K562 (cell line): ENCODE measurements at regions not wholly inside any gene's neighbourhood (a gene's known extent, or its start where the extent isn't known, plus 50 kb on each side); places are given as distances from the start of the nearest gene placed in this dataset.

Source experiments
- BCL6 ChIP-seq: fragments of 250-450 bp; sonication (Bioruptor Pico); IDR thresholded peaks from 2 replicates; pipeline ENCODE4 v1.4.0; 2020
- CBFA2T2 ChIP-seq: fragments of 450-650 bp; conservative IDR thresholded peaks from 2 replicates; pipeline ENCODE4 v1.6.1; 2017; ENCODE audit warnings: mild to moderate bottlenecking
- ELF4 ChIP-seq: fragments of 450-650 bp; formaldehyde crosslinking; IDR thresholded peaks from 2 replicates; pipeline ENCODE4 v1.4.0; 2022; ENCODE audit warnings: missing genetic modification characterization
- FOXA3 ChIP-seq, 2 experiments: fragments of 450-650 bp in 1 of 2; sonication (generic) in 1 of 2; formaldehyde crosslinking; IDR thresholded peaks in 1 of 2; conservative IDR thresholded peaks in 1 of 2; 2 replicates each; pipeline versions ENCODE4 v1.4.0 to v1.8.0; 2020 to 2022; ENCODE audit warnings: mild to moderate bottlenecking in 2 of 2, missing genetic modification reagents in 1 of 2
- MLX ChIP-seq, 2 experiments: fragments of 450-650 bp in 1 of 2; sonication (generic) in 1 of 2; formaldehyde crosslinking; conservative IDR thresholded peaks; 2 replicates each; pipeline versions ENCODE4 v1.4.0 to v1.8.1; 2020 to 2022; ENCODE audit warnings: mild to moderate bottlenecking in 1 of 2, missing genetic modification reagents in 1 of 2
- NFYB ChIP-seq: IDR thresholded peaks from 2 replicates; pipeline ENCODE4 v1.6.1; 2011; ENCODE audit warnings: mild to moderate bottlenecking, moderate library complexity; ENCODE audit not compliant: insufficient read length; ENCODE audit errors: extremely low read depth
- NONO ChIP-seq, 2 experiments: fragments of 200-400 bp in 1 of 2; fragments of 450-650 bp in 1 of 2; formaldehyde crosslinking in 1 of 2; IDR thresholded peaks; 2 replicates each; pipeline ENCODE4 v1.6.1; 2017; ENCODE audit warnings: low read depth in 2 of 2, mild to moderate bottlenecking in 2 of 2, moderate library complexity in 2 of 2, low read length in 1 of 2
- PTTG1 ChIP-seq: fragments of 450-650 bp; IDR thresholded peaks from 2 replicates; pipeline ENCODE4 v1.6.1; 2016; ENCODE audit warnings: low read depth, mild to moderate bottlenecking, missing genetic modification characterization, missing compliant biosample characterization
- TAF7 ChIP-seq: fragments of 450-650 bp; IDR thresholded peaks from 2 replicates; pipeline ENCODE4 v1.6.1; 2016; ENCODE audit warnings: missing genetic modification characterization, missing compliant biosample characterization
- USF1 ChIP-seq: sonication (generic); formaldehyde crosslinking; IDR thresholded peaks from 2 replicates; pipeline ENCODE4 v1.9.0; 2022; ENCODE audit warnings: mild to moderate bottlenecking, missing genetic modification reagents
- VEZF1 ChIP-seq: fragments of 200-800 bp; sonication (Bioruptor generic); IDR thresholded peaks from 2 replicates; pipeline ENCODE4 v1.6.1; 2017; ENCODE audit warnings: missing genetic modification characterization, missing compliant biosample characterization
- ZNF197 ChIP-seq: fragments of 200-800 bp; sonication (Bioruptor generic); IDR thresholded peaks from 2 replicates; pipeline ENCODE4 v1.6.1; 2016; ENCODE audit warnings: low read depth, missing genetic modification characterization, missing compliant biosample characterization
- ZNF639 ChIP-seq, 2 experiments: fragments of 200-800 bp in 1 of 2; sonication (Bioruptor generic) in 1 of 2; sonication (generic) in 1 of 2; formaldehyde crosslinking in 1 of 2; IDR thresholded peaks in 1 of 2; conservative IDR thresholded peaks in 1 of 2; 2 replicates each; pipeline versions ENCODE4 v1.5.0 to v1.6.1; 2016 to 2020; ENCODE audit warnings: missing compliant biosample characterization in 1 of 2, missing genetic modification characterization in 1 of 2, missing genetic modification reagents in 1 of 2

GRCh38 chr10:61108915-61109314 is 164.9 kb upstream of the RHOBTB1 start (continued):
- TF ChIP-seq ZNF639 (CRISPR knock-in tag; conservative IDR thresholded peaks at IDR 0.05 in 1 of 2, IDR thresholded peaks at IDR 0.05 in 1 of 2) (no peak), MLX (CRISPR knock-in tag; conservative IDR thresholded peaks at IDR 0.05) (no peak), ELF4 (CRISPR knock-in tag) (no peak), CBFA2T2 (0 out of 2 replicates have a peak, but pooled peaks have one; percentile 27), ZNF197 (CRISPR knock-in tag) (no peak), TAF7 (no peak), PTTG1 (tag) (no peak), NFYB (peak; percentile 43), USF1 (peak; percentile 59; the same call in 1 of the 2 replicates), NONO (IDR thresholded peaks at IDR 0.05; ENCODE audit: low read depth in 2 of 2, low read length in 1 of 2) (no peak), VEZF1 (CRISPR knock-in tag) (no peak), FOXA3 (CRISPR knock-in tag; conservative IDR thresholded peaks at IDR 0.05 in 1 of 2, IDR thresholded peaks at IDR 0.05 in 1 of 2) (no peak), BCL6 (no peak)
